GM19372 (cell line): ENCODE measurements at regions not wholly inside any gene's neighbourhood (a gene's known extent, or its start where the extent isn't known, plus 50 kb on each side); places are given as distances from the start of the nearest gene placed in this dataset.

ENCODE experiments used
- ATAC-seq: cut with Tn5 transposase; IDR thresholded peaks from one replicate; pipeline ENCODE4 v1.9.1; 2021; ENCODE audit warnings: mild to moderate bottlenecking, low read depth, moderate library complexity; ENCODE audit not compliant: unreplicated experiment

DNA sequence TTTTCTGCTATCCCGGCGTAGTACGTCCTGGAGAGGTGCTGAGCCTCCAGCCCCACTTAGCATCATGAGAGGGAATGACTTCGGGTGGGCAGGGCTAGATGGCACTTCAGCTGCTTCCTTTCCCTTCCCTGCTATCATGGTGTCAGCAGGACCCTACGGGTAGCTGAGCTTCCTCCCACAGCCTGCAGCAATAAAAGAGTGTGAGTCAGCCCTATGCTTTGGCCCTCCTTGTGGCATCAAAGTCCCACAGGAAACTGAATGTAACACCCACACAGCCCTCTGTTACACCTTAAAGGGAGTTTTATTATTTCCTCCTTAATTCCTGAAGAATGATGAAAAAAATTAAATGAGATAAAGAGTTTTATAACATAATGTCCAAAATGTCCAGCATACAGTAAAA lies 458.1 kb downstream of the RPS24 start:
- ATAC-seq, result no peak

DNA sequence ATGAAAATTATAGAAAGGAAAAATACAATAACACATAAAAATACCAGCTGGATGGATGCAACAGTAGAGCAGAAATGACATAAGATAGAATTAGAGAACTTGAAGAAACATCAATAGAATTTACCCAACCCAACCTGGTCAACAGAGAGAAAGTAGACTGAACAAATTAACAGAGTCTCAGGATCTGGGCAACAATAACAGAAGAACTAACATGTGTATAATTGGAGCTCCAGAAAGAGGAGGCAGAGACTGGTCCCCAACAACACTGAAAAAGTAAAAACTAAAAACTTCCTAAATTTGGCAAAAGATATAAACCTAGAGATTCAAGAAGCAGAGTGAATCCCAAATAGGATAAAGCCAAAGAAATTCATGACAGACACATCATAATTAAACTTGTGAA lies 458.8 kb downstream of the RPS24 start:
- no peak for ATAC-seq

DNA sequence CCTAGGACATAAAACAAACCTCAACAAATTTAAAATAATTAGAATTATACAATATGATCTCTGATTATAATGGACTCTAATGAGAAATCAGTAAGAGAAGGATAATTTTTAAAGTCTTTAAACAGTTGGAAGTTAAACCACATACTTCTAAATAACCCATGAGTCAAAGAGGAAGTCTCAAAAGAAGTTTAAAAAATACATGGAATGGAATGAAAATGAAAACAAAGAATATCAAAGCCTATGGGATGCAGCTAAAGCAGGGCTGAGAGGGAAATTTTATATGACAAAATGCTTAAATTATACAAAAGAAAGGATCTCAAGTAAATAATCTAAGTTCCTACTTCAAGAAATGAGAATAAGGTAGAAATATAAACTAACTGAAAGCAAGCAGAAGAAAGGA lies 460.5 kb downstream of the RPS24 start:
- no peak for ATAC-seq

DNA sequence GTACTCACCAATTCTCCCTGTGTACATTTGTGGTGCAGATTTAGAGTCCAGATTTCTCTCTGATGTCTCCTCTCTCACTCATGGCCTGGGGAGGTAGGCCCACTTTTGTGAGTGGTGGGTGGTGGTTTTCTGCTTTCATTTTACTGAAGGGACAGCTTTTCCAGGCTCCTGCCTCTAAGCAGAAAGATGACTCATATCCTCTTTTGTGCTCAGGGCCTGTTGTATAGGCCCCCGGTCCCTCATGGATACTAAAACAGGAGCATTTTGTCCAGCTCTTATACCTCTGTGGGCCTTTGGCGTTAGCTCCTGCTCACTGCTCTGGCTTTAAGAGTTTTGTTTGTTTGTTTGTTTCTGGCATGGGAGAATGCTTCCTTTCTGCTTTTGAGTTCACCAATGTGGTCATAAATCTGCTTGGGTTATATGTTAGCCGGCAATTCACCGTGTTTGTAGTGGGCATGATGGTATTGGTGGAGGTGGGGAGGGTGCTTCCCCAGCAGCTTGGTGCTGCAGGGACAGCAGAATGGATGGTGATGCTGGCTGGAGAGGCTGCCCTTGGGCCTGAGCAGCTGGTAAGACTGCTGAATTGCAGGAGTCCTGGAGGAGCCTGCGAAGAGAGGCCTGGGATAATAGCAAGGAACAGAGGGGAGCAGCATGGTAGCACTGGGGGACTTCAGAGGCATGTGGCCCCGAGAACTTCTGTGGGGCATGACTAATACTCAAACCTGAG lies 468.7 kb downstream of the RPS24 start:
- ATAC-seq, result no peak

DNA sequence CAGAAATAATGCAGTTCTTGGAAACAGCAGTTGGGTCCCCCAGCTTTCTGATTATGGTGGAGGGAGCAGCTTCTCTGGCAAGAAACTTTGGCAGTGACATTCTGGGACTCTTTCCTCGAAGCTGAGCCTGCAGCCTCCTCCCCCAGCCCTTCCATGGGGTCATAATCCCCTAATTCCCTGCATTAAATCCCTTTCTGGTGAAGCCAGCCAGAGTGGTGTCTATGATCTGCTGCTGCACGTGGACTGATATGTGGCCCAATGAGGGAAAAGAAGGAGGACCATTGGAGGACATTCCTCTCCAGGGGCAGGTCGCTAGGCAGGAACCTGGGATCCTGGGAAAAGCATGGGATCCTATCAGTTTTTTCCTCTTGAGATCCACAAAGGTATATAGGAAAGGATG lies 470.5 kb downstream of the RPS24 start:
- no peak for ATAC-seq

DNA sequence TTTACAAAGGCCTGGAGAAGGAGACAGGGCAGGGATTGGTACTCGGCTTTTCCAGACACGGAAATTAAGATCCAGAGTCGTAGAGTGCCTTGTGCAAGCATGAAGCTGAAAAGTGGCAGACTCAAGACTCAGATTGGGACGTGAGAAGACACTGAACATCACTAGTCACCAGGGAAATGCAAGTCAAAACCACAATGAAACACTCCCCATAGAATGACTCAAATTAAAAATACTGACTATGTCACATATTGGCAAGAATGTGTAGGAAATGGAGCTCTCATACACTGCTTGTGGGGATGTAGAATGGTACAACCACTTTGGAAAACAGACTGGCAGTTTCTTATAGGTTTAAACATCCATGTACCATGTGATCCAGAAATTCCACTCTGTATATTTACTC lies 472.0 kb downstream of the RPS24 start:
- ATAC-seq, result no peak

DNA sequence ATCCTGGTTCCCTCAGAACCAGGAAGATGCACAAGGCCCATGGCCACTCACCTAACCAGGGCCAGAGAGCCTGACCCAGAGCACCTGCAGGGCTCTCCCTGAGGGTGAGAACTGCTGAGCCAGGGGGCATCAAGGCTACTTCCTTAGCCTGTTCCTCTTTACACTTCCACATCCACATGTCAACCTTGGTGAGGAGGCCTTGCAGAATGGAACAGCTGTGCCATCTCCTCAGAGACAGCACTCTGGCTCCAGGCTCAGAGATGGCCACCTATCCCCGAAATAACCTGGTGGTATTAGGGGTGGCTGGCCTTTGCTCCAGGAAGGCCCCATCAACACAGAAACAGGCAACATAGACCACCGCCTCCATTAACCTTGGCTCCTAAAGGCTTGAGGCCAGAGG lies 473.0 kb downstream of the RPS24 start:
- ATAC-seq, result no peak

DNA sequence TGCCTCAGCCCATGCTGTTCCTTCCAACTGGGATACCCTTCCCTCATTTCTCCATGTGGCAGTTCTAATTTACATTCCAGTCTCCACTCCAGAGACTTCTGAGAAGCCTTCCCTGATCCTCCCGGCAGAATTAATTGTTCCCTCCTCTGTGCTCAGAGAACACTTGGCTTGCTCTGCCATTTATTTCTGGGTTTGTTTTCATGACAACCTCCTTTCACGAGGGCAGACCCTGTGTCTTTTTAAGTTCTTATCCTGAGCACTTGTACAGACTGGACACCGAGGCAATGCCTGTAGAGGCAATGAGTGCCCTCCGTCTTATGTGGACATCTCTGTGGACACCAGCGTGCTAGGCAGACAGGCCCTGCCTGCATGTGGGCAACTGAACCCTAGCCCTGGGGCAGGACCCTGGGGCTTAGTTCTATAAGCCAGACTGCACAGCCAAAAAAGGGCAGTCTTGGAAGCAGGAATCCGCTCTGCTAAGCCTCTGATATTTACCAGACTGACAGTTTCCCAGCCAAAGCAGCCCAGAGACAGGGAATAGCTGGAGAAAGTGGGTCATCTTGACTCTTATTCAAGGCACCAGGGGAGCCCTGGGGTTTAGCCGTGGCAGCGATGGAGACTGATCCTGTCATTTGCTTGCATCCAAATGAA lies 474.0 kb downstream of the RPS24 start:
- ATAC-seq, result no peak

DNA sequence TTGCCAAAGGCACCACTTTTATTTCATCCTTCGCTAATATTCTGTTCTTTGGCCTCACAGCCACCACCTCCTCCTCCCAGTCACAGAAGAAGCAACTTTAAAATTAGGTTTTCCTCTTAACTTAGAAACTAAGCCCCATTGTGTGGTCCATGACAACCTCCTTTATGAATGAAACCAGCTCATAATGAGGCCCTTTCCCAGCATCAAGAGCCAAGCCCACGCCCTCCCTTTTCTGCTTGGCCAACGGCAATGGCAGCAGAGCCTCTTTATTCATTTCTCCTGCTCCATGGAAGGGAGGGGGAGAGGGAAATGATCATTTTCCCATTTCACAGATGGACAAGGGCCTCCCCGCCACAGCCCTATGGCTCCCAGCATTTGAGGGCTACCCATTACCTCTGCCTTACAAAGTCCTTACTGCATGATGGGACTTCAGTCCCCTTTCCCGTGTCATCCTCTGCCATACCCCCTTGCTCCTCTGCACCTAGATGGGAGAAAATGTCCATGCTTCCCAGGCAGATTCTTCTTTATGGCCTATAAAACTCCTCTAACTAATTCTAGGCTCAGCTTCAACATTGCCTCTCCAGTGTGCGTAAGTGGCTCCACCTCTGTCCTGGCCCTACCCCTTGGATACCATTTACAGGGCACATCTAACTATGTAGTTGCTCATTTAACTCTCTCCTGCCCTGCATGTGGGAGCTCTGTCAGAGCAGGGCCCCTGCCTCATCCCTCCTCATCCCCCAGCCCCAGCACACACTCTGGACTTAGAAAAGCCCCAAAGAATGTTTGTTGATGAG lies 475.5 kb downstream of the RPS24 start:
- no peak for ATAC-seq

DNA sequence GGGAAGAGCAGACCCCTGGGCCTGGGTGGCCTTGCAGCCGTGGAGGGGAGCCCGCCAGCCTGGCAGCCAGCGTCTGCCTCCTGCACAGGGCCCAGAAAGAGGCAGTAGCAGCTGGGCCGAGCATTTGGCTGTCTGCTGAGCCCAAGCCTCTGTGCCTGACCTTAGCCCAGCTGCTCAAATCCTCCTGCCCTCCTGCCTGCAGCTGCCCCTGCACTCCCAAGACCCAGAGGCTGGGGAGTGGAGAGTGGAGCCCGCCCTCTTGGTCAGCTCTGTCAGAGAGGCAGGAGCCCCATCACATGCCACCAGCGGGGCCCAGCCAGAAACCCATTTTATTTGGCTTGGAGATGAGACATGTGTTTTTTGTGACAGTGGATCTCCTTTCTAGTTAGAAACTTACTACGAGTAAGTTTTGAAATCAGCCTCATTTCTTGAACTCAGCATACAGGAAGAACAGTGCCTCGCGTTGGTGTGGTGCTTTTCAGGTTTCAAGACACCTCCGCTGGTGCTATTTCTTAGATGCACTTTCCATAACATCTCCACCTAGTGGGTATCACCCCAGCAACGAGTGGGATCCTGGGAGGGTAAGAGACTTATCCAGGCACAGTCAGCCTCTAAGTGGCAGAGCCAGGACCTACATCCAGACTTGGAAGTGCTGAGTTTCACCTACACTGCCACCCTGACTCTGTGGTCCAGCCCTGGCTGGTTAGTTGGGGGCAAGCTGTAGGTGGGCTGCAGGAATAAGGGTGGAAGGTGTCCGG lies 477.1 kb downstream of the RPS24 start:
- ATAC-seq, result no peak

DNA sequence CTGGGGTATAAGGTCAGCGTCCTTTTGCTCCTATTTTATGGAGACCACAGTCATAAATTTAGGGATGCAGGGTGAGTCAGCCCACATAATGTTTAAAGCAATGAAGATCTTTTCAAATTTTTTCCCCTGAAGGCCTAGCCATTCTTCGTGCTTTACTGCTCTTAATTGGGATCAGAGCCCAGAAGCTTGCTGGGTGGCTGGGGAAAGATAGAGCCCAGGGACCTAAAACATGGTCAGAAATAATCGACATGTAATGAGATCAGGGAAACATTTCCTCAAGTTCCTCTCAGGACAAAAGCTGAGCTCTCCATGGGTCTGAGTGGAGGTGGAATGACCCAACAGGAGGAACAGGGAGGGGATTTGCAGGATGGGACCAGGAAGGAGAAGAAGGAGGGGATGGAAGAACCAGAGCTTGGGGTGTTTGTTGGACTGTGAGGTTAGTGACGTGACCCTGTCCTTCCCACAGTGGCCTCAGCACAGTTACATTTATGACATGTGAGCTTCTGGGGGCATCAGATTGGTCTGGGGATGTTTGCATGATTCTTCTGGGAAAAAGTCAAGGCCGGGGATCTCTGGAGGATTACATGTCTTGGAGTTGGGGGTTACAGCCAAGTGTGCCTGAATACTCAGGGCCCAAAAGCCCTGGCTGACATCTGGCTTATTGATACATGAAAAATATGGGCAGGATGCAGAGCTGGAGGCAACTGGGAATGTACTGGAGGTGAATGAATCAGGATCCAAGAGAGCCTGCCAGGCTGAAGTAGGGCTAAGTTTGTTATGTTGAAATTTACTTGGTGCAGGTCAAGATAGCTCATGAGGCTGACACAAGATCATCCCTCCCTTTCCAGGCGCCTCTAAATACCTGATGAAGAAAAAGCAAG lies 477.9 kb downstream of the RPS24 start:
- ATAC-seq, result no peak

DNA sequence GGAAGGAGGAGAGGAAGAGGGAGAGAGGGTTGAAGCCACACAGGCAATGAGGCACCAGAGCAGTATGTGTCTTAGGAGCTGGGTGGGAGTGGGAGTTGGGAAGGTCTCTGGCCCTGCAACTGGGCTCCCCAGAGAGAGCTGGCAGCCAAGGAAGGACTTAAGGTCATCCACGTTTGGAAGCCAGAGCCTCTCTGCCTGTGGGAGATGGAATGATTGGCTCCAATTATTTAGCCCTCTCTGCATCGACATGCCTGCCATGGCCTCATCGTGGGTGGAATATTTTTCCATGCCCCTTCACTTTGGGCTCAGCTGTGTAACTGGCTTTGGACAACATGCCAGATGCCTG lies 478.5 kb downstream of the RPS24 start:
- no peak for ATAC-seq

DNA sequence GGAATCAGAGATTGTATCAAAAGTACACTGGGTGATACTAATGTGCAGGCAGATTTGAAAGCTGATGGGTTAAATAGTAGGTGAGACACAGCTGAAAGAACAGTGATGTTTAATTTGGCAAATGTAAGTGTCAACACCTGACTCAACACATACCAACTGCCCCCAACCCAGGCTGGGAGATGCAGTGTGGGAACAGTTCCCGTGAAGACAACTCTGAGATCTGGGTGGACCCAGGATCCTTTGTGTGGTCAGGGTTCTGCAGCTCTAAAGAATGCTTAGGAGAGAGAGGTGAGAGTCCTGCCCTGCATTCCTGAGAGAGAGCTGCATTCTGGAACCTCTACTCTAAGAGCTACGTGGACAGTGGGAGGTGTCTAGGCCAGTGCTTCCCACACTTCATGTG lies 479.7 kb downstream of the RPS24 start:
- ATAC-seq, result no peak

DNA sequence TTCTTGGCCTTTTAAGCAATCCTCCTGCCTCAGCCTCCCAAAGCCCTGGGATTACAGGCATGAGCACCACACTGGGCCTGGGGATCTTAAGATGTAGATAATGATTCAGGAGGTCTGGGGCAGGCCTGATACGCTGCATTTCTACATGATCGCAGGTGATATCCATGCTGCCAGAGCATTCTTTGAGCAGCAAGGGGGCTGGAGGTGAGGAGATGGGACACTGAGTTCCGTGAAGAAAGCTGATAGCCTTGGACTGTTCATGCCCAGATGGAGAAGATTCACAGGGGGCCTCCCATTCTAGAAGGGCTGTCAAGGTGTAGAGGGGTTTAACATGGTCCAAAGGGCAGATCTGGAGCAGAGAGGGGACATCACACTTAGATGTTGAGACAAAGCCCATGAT lies 480.3 kb downstream of the RPS24 start:
- no peak for ATAC-seq

DNA sequence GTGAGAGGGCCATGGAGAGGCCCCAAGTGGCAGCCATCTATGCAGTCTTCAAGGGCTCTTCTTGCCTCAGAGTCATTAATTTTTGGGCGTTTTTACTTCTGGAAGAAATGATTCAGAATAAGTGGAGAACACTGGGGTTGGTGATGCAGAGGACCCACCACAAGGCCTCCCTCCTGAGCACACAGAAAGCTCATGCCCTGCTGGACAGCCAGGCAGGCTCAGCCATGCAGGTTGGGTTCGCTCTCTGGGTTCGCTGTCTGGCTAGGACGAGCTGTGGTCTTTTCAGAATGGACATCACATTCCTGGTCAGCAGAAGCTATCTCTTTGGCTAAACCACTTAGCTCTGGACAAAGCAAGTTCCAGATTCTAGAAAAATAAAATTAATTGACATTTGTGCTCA lies 480.8 kb downstream of the RPS24 start:
- ATAC-seq, result no peak

DNA sequence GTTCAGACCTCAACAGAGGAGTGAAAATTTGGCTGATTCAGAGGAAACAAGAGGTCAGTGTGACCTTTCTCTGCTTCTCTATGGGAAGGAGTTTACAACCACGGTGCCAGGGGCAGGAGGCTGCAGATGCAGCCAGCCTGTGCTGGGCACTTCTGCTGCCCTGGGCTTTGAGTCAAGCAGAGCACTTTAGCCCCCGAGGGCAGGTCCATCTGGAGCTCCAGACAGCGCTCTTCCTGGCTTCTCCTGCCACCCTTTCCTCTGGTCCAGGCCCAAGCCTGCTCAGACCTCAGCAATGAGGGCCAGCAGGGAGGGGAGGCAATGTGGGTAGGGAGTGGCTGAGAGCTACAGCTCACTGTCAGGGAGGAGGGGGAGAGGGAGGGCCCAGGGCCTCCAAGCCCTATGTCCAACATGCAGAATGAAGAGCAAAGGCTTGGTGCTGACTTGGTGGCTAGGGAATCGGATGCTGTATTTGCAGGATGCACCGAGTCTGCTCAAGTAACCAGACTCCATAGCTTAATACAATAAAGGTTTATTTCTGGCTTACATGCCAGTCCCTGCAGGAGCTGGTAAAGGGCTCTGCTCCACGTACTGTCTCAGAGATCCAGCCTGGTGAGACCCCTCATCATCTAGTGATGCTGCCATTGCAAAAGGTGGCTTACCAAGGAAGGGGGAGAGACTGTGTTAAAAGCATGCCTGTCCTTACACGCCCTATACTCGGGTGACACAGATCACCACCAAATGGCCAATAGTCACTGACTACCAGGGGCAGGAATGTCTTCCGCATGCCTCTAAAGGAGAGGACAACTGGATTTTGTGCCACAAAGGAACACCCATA lies 481.6 kb downstream of the RPS24 start:
- ATAC-seq, result no peak

DNA sequence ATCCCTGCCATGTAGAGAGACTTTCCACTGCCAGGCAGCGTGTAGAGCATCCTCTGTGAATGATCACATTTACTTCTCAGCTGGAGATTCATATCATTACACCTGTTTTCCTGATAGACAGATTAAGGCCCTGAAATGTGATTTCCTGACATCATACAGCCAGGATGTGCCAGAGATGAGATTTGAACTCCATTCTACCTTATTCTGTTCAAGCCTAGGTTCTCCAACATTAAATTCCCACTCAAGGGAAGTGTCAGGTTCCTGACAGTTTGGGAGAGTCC lies 482.1 kb downstream of the RPS24 start:
- no peak for ATAC-seq

DNA sequence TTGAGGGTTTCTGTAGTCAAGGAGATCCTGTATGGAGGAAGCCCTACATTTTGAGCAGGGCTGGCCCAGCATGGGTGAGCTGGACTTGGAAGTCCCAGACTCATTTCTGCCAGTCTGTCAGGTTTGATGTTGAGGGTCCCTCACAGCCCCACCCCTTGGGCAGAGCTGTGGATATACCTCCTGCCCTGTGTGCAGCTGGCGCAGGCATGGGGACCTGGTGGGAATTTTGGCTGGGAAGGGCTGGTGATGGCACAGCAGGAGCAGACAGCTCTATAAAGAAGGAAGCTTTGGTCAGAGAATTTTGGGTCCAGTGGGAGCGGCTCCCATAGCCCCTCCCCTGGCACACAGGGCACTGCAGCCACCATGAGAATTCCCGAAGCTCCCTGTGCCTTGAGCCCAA lies 482.6 kb downstream of the RPS24 start:
- ATAC-seq, result no peak

DNA sequence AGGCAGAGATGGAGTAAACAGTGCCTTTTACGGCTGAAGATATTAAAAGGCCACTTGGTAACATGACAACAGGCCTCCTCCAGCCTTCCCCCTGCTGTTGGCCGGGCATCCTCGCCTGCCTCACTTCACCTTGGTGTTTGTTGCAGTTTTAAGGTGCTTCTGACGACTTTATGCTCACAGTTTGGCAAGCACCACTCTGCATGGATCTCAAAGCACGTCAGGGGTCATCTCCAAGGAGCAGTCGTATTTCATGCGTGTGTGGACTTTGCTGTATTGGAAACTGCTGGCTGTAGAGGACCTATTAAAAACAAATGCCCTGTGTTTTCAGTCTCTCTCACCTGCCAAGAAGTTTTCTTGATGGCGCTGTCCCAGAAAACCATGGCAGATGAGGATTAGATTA lies 483.1 kb downstream of the RPS24 start:
- ATAC-seq, result no peak

DNA sequence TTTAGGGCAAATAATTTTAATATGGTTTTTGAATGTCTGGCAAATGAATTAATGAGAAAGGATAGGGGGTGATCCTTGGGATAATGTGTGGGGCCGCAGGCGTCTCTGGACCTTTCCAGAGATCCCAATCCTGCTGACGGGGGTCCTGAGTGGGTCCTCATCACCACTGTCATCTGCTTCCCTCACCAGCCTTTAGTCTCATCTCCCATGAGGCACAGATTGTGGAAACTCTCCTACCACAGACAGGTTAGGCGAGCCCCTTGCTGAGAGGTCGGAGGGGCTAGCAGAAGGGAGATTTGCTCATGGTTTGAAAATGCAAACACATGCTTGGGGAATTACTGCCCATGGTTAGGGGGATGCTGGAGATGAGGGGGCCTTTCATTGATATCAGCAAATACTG lies 484.6 kb downstream of the RPS24 start:
- ATAC-seq, result no peak
